GM04503 (cell line): ENCODE measurements at regions not wholly inside any gene's neighbourhood (a gene's known extent, or its start where the extent isn't known, plus 50 kb on each side); places are given as distances from the start of the nearest gene placed in this dataset.
"Not testable (repeated sequence)": the region's sequence is repeated elsewhere in the genome, so short reads cannot be mapped to it uniquely, and the experiment has no call there.

ENCODE experiments used
- DNase-seq: peaks from one replicate; pipeline ENCODE4 v3.0.0-alpha.2; 2012; ENCODE audit warnings: low read depth

DNA sequence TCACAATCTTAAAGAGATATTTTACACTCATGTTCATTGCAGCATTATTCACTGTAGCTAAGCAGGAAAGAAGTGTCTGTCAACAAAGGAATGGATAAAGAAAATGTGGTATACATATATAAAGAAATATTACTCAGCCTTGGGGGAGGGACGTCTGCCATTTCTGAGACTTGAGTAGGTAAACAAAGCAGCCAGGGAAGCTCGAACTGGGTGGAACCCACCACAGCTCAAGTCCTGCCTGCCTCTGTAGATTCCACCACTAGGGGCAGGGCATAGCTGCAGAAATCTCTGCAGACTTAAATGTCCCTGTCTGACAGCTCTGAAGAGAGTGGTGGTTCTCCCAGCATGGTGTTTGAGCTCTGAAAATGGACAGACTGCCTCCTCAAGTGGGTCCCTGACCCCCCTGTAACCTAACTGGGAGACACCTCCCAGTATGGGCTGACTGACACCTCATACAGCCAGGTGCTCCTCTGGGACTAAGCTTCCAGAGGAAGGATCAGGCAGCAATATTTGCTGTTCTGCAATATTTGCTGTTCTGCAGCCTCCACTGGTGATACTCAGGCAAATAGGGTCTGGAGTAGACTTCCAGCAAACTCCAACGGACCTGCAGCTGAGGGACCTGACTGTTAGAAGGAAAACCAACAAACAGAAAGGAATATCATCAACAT lies 183.3 kb upstream of the SSTR4 start:
- DNase-seq, result not testable (repeated sequence)

DNA sequence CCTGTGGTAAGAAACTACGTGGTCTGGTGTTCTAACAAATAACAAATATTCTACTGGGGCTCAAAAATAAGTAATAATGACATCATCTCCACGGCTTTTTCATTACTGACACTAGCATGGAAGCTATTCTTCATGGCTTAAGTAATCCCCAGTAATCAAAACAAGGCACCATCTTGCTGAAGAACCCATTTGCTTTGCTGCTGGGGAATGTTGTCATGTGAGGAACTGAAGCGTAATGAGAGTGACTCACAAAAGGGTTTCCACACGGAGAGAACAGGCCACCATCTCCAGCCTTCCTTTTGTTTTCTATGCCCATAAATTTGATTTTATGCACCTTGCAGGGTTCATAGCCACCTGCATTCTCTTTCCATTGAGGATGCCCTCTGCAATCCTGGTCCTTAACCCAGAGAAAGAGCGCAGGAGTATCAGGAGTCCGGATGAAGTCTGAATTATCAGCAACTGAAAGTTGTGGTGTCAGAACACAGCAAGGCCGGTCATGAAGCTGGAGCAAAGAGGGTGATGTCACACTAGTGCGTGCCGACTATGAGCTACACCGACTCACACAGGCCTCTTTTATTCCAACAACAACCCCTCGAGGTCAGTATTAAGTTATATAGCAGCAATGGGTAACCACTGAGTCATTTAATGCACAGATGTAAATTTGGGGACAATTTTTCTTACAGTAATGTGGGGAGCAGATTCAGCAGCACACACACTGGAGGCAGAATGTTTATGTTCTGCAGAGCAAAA lies 173.7 kb upstream of the SSTR4 start:
- DNase-seq, result no peak

DNA sequence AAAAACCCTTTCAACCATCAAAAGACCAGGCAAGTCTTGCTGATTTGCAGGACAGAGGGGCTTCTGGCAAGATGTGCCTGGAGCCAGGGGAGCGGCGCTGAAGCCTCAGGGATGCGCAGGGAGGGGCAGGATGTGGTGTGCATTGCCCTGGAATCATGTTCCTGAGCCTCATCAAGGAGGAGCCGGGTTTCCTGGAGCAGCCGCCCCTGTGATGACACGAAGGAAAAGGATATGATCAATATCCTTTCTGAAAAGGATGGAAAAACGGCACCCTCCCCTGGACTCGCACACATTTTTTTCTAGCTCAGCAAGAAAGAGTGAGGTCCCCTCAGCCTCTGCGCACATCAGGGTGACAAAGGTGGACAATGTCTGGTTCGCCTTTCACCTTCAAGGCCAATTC lies 173.1 kb upstream of the SSTR4 start:
- DNase-seq, result no peak

DNA sequence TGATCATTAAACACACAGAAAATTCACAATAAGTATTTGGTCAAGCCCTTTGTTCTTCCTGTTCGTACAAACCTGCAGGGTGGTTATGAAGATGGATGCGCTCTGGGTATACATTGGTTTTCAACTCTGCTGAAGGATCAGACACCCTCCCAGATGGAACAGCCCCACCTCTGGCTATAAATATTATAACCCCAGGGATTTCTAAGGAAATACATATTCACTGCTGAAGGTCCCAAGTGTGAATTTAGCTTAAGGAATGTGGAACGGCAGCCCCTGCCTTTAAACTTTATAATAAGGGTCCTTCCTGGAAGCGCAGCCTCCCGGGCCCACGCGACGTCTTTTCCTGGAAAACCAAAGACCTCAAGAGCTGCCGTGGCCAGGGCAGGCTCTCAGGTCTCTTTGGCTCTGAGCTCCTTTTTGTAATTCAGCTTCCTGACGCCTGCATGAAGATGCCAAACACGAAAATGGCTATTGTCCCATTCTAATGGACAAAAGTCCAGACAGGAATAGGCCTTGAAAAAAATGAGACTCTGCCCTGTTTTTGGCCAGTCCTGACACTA lies 172.4 kb upstream of the SSTR4 start:
- no peak for DNase-seq

DNA sequence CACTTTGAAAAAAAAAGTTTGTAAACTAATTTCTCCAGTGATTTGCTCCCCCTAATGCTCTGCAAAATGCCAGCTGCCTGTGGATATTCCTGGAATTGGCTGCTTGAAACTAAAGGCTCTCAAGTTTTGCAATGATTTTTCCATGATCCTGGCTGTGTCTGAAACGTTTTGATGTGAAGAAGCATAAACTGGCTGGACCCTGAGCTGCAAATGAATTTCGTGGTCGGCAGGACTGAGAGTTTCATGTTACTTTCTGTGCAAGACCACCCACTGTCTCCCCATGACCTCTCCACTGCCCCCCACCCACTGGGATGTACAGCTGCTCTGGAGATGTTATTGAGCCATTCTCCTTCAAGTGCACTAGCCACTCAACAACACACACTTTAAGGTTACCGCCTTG lies 171.3 kb upstream of the SSTR4 start:
- no peak for DNase-seq

DNA sequence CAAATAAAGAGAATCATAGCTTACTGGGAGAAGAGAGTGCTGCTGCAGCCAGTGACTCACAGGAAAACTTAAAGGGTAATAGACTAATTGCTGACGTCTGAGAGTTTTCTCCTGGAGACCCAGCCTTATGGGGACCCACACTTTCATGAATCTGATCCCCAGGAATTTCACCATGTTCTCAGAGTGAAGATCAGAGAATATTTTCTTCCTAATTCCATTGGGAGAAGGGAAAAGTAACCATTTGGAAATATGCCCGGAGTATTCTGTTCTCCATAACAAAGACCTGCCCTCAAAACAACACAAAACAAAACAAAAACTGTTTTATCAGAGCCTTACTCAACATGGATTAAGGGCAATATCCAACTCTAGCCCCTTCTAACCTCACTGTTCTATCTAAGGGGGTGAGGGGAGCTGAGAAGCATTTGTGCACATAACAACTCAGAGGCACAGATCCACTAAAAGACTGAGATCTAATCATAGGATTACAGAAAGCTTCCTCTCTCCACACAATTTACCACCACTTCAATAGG lies 168.2 kb upstream of the SSTR4 start:
- DNase-seq, result no peak

DNA sequence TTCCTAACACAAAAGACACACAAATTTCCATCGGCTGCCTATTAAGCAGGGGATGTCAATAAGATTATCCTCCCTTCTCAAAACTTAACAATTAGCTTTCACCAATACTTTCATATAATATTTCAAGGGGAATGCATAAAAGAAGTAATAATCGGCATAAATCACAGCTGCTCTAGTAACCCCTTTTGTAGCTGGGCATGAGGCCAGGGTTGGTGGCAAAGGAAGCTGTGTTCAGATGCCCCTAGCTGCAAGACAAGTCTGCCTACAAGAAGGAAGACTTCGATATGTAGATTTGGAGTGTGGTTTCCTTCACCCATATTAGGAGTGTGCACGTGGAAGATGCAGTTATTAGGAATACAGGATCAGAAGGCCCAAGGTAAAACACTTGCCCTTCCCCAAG lies 156.9 kb upstream of the SSTR4 start:
- DNase-seq, result no peak

DNA sequence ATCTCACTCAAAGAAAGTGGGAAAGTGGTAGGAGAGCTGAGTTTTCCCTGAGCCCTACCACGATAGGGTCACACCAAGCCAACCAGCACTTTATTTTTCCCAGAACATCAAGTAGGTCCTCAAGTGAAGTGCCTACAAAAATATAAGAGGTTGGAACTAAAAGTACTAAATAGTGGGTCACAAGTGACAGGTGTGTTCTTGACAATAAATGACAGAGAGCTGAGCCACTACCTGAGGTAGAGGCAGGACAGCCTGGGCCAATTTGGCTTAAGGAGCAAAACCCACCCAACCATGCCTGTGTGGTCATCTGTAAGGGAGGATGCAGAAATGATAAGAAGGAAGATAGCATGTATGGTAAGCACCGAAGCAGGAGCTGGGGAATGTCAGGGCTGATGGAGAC lies 154.8 kb upstream of the SSTR4 start:
- no peak for DNase-seq

DNA sequence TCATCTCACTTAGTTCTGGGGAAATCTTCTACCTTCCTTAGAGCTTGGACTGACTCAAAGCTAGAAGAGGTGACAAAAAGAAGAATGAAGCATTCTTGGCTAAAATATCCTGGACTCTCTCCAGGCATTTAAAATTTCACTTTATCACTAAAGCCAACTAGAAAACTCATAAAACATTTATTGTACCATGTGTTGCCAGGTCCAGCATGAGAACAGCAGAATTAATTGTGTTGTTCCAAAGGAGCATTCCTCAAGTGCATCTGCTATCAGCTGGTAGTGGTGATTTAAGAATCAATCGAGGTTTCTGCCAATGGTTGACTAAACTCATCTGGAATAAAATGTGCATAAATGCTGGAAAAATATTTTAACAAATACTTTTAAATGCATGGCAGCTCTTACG lies 147.3 kb upstream of the SSTR4 start:
- DNase-seq, result no peak

DNA sequence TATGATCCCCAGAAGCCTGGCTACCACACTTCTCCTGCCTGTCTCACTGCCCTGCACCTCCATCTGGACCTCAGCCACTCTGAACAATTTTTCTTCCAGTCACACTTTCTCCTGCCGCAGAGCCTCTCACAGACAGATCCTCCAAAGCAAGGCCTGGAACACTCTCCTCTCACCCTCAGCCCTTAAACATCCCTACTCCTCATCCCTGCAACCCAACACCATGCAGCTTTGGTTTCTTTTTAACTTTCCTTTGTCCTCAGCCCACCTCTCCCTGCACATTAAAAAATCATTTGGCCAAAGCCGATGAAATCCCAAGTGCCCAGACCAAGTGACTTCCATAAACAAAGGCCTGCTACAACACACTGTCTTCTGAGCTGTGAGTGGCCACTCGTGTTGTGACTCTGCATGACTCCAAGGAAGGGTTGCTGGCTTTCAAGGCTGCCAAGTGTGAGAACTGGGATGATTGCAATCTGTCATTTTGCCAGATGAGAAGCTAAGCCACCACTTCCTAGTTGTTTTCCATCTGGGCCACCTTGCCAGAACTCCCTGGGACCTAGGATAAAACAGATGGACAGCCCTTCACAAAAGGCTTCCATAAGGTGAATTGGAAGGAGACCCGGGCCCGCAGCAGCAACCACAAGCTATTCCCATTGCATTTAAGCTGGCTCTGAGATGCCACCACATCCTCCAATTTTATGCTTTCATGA lies 144.4 kb upstream of the SSTR4 start:
- no peak for DNase-seq

DNA sequence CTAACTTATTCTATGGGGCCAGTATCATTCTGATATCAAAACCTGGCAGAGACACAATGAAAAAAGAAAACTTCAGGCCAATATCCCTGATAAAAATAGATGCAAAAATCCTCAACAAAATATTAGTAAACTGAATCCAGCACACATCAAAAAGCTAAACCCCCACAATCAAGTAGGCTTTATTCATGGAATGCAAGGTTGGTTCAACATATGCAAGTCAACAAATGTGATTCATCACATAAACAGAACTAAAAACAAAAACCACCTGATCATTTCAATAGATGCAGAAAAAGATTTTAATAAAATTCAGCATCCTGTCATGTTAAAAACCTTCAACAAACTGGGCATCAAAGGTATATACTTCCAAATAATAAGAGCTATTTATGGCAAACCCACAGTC lies 133.9 kb upstream of the SSTR4 start:
- no peak for DNase-seq

DNA sequence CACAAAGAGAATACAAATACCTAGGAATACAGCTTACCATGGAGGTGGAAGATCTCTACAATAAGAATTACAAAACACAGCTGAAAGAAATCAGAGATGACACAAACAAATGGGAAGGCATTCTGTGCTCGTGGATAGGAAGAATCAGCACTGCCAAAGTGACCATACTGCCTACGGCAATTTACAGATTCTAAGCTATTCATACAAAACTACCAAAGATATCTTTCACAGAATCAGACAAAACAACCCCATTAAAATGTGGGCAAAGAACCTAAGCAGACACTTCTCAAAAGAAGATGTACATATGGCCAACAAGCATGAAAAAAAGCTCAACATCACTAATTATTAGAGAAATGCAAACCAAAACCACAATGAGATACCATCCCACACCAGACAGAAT lies 133.2 kb upstream of the SSTR4 start:
- DNase-seq, result no peak

DNA sequence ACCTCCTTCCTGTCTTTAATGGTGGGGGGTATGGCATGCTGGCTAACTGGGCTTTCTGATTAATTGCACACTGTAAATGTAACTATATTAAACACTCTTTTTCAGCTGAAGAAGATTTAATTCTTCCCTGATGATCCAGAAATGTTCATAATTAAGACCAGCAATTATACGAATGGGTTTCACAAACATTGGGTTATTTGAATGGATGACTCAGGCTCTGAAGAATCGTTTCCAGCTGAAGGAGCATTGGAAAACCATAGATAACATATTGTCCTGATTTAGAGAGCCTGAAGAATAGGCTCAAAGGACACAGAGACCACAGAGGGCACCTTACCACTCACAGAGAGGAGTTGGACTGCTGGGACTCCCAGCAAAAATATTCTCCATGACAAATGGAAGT lies 130.7 kb upstream of the SSTR4 start:
- DNase-seq, result no peak

DNA sequence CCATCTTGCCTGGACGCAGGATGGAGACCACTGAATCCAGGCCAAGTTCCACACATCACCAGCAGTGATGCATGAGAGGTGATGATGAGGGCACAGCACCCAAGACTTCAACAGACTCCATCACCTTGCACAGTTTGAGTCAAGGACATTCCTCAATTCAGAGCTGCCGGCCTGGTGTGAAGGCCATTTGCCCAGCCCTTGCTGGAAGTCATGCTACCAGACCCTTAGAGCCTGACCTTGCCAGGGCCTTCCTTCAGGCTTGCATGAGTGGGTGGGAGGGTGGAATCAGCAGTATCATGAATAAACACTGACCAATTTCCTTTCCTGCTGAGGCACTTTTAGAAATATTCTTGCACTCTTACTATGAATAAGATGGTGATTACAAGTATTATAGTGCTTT lies 130.2 kb upstream of the SSTR4 start:
- no peak for DNase-seq

DNA sequence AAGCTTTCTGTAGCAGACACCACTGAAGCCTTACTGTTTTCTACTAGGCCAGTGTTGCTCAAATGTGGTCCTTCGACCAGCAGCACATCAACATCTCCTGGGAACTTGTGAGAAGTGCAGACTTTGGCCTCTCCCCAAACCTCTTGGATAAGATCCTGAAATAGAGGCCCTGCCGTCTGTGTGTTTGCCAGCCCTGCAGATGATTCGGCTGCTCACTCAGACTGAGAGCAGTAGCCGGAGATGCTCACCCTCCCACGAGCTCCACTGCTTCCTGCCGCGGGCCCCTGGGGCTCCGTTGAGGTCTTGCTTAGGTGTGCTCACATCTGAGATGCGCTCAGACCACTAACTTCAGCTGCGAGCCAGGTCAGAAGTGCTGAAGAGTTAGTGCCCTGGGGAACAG lies 129.5 kb upstream of the SSTR4 start:
- peak; percentile 20 for DNase-seq

DNA sequence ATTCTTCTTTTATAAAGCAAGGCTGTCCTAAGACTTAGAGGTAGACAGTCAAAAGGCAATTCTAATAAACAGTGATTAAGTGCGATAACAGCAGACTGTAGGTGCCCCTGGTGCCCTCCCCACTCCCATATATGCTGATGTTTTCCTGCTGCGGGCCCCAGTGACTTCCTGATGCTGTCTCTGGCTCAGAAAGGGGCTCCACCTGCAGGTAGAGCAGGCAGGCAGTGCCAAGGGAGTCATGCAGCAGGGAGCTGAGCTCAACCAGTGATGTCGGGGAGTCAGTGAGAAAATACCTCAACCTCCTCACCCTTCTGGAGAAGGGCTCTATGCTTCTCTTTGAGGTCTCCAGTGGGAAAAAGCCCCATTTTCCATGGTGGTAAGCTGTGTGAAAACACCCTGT lies 126.7 kb upstream of the SSTR4 start:
- no peak for DNase-seq

DNA sequence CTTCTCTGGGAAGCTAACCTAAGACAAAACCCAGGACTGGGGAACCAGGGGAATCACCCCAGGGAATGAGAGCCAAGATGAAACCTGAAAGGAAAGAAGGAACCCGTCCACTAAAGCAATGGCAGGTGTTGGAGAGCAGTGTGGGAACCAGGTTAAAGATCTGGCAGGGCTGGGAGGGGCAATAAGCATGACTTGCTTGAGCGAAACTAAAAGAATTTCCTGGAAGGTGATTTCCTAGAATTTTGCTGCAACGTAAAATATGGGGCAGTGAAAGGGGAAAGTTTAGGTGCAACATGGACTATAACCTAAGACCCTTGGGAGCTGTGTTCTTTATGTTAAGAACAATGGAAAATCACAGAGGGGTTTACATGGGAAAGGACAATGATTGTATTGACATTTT lies 126.2 kb upstream of the SSTR4 start:
- DNase-seq, result no peak

DNA sequence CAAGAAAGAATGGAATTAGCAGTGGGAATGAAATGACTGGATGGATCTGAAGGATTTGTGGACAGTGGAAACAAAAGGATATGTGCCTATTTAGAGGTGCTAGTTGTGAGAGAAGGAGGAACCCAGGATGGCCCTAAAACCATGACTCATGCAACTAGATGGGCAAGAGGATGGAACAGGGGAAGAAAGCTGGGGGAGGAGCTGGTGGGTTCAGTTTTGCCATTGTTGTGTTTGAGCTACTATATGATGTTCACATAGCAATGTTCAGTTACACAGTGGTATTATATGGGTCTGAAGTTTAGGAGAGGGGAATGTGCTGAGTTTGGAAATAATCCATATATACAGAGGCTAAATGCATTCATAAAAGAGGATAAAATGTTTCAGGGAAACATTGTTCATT lies 125.7 kb upstream of the SSTR4 start:
- DNase-seq, result no peak

DNA sequence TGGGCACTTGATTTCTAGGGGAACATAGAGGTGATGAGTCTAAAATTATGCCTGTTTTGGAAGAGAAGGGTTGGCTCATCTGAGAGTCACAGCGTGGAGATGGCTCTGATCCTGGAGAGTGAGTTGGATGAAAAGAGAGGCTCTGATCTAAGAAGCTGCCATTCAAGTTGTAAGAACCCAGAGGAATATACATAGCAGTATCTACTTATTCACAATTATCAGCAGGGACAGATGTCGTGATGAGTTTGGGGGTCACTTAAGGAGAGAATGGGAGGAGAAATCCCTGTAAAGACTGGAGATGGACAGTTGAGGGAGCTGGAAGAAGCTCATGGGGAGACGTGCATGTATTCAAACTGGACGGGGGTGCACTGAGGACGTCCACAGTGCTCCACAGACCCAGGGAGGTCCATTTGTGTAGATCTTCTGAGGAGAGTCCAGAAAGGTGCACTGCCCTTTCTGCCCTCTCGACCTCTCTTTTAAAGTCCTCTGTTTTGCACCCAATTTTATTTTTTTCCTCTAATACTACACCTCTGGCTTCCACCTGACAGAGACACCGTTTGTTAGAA lies 124.7 kb upstream of the SSTR4 start:
- DNase-seq, result no peak

DNA sequence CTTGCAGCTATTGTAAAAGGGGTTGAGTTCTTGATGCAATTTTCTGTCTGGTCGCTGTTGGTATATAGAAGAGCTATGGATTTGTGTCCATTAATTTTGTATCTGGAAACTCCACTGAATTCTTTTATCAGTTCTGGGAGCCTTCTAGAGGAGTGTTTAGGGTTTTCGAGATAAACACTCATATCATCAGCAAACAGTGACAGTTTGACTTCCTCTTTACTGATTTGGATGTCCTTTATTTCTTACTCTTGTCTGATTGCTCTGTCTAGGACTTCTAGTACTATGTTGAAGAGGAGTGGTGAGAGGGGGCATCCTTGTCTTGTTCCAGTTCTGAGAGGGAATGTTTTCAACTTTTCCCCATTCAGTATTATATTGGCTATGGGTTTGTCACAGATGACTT lies 120.8 kb upstream of the SSTR4 start:
- no peak for DNase-seq

DNA sequence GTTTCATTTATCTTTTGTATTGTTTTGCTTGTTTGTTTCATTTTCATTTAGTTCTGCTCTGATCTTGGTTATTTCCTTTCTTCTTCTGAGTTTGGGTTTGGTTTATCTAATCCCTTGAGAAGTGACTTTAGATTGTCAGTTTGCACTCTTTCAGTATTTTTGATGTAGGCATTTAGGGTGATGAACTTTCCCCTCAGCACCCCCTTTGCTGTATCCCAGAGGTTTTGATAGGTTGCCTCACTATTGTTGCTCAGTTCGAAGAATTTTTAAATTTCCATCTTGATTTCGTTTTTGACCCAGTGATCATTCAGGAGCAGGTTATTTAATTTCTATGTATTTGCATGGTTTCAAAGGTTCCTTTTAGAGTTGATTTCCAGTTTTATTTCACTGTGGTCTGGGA lies 119.6 kb upstream of the SSTR4 start:
- DNase-seq, result no peak

DNA sequence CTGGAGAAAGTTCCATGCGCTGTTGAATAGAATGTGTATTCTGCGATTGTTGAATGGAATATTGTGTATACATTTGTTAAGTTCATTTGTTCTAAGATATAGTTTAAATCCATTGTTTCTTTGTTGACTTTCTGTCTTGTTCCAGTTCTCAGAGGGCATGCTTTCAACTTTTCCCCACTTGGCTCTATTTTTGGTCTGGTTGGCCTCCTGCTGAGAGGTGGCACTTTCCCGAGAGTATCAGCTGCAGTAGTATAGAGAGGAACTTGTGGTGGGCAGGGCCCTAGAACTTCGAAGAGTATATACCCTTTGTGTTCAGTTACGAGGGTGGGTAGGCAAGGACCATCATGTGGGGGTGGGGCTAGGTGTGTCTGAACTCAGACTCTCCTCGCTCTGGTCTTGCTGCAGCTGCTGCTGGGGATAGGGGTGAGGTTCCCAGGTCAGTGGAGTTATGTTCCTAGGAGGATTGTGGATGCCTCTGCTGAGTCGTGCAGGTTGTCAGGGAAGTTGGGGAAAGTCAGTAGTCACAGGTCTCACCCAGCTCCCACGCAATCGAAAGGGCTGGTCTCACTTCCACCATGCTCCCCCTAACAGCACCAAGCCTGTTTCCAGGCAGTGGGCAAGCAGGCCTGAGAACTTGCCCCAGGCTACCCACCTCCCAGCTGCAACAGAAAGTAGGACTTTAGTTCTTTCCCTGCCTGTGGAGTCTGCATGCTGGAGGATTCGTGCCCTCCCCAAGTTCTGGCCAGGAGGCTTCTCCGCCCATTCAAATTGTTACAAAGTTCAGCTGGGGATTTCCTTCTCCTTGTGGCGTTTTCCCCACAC lies 118.9 kb upstream of the SSTR4 start:
- no peak for DNase-seq
